ENCODE measurements at regions not wholly inside any gene's neighbourhood (a gene's known extent, or its start where the extent isn't known, plus 50 kb on each side); places are given as distances from the start of the nearest gene placed in this dataset.
A peak's percentile ranks its signal among the peaks of the same experiment; 100 is the strongest.

- no peak for DNase-seq
Observed at GRCh38 chrX:9318213-9318612, 146.6 kb upstream of the TBL1X start.

- no peak for DNase-seq
Observed at GRCh38 chrX:9318766-9319165, 146.1 kb upstream of the TBL1X start.

- DNase-seq, result no peak
Observed at GRCh38 chrX:9320940-9321339, 143.9 kb upstream of the TBL1X start.

GRCh38 chrX:9324676-9325075 is 140.2 kb upstream of the TBL1X start:
- DNase-seq, result no peak

- no peak for DNase-seq
Observed at GRCh38 chrX:9326369-9326768, 138.5 kb upstream of the TBL1X start.

GRCh38 chrX:9327086-9327746 is 137.6 kb upstream of the TBL1X start:
- DNase-seq, result no peak

GRCh38 chrX:9327747-9328145 is 137.1 kb upstream of the TBL1X start:
- no peak for DNase-seq

- DNase-seq, result no peak
Observed at GRCh38 chrX:9329056-9329455, 135.8 kb upstream of the TBL1X start.

- no peak for DNase-seq
Observed at GRCh38 chrX:9330249-9330982, 134.4 kb upstream of the TBL1X start.

- DNase-seq, result no peak
Observed at GRCh38 chrX:9333873-9334560, 130.8 kb upstream of the TBL1X start.

- no peak for DNase-seq
Observed at GRCh38 chrX:9335251-9335650, 129.6 kb upstream of the TBL1X start.

GRCh38 chrX:9336456-9336855 is 128.4 kb upstream of the TBL1X start:
- DNase-seq, result no peak

GRCh38 chrX:9337046-9337445 is 127.8 kb upstream of the TBL1X start:
- DNase-seq, result no peak

- no peak for DNase-seq
Observed at GRCh38 chrX:9338986-9339385, 125.9 kb upstream of the TBL1X start.

- peak; percentile 26 for DNase-seq
Observed at GRCh38 chrX:9339603-9340491, 125.0 kb upstream of the TBL1X start.

GRCh38 chrX:9340598-9341290 is 124.1 kb upstream of the TBL1X start:
- DNase-seq, result peak; percentile 43

GRCh38 chrX:9341291-9342201 is 123.3 kb upstream of the TBL1X start:
- peak; percentile 32 for DNase-seq

- DNase-seq, result peak; percentile 34
Observed at GRCh38 chrX:9342561-9343051, 122.3 kb upstream of the TBL1X start.

- DNase-seq, result no peak
Observed at GRCh38 chrX:9343971-9344370, 120.9 kb upstream of the TBL1X start.

- DNase-seq, result no peak
Observed at GRCh38 chrX:9345957-9346356, 118.9 kb upstream of the TBL1X start.

Data from effector CD4-positive, alpha-beta T cell (primary cell).